Activated CD4-positive, alpha-beta memory T cell treated with anti-CD3 and anti-CD28 coated beads for 36 hours (primary cell): ENCODE measurements at regions not wholly inside any gene's neighbourhood (a gene's known extent, or its start where the extent isn't known, plus 50 kb on each side); places are given as distances from the start of the nearest gene placed in this dataset.

ENCODE experiments used
- CTCF ChIA-PET: fragments of 350-600 bp; sonication (Branson Sonifier 250); formaldehyde crosslinking; loops from one replicate; lab custom pipeline; 2021; ENCODE audit warnings: antibody characterized with exemption, inconsistent platforms; lab: Charles Lee
- POLR2A ChIA-PET: fragments of 350-600 bp; sonication (Branson Sonifier 250); formaldehyde crosslinking; loops from one replicate; lab custom pipeline; 2021; ENCODE audit warnings: antibody characterized with exemption; lab: Charles Lee
- DNase-seq: peaks from one replicate; pipeline ENCODE4 v3.0.0-alpha.2; 2020
- H3K27ac Mint-ChIP-seq: one replicate; pipeline ENCODE4 v1.8.0; 2021; ENCODE audit warnings: mixed read lengths
- H3K27me3 Mint-ChIP-seq: one replicate; pipeline ENCODE4 v1.8.0; 2021; ENCODE audit warnings: mixed read lengths
- H3K36me3 Mint-ChIP-seq: one replicate; pipeline ENCODE4 v1.8.0; 2021; ENCODE audit warnings: mixed read lengths
- H3K4me1 Mint-ChIP-seq: one replicate; pipeline ENCODE4 v1.8.0; 2021; ENCODE audit warnings: low read depth, mixed read lengths
- H3K4me3 Mint-ChIP-seq: one replicate; pipeline ENCODE4 v1.8.0; 2021; ENCODE audit warnings: mild to moderate bottlenecking, mixed read lengths
- H3K9me3 Mint-ChIP-seq: one replicate; pipeline ENCODE4 v1.8.0; 2021; ENCODE audit warnings: mixed read lengths
- intact Hi-C: fragments of 100-400 bp; cut with micrococcal nuclease; formaldehyde crosslinking; loops from one replicate; pipeline ENCODE4 v1.15.1; 2023

DNA sequence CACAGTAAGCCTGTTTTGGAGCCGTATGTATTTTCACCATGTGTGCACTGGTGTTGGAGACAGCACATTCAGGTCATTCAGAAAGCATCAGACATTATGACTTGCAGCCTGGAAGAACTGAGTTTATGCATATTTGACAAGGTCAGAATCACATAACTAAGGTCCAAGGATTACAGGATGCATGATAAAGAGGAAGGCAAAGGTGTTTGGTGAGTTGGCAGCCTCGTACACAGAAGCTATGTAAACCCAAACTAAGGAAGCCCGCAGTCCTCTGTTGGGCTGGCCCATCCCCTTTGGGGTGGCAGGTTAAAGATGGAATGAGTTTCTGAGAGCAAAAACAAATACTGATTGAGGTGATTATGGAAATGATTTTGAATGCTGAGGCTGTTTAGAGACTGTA, 218.4 kb downstream of the KTN1 start:
- H3K27ac Mint-ChIP-seq: no peak overlapping the region
- DNase-seq: no peak
- peaks cover 23% of the 10 kb centered on the region for H3K4me1 Mint-ChIP-seq
- H3K27me3 Mint-ChIP-seq: no peaks in the 10 kb centered on the region
- POLR2A ChIA-PET: no interaction called here
- peaks cover 13% of the 10 kb centered on the region for H3K9me3 Mint-ChIP-seq
- peaks cover 4% of the 10 kb centered on the region for H3K36me3 Mint-ChIP-seq
- intact Hi-C loops: no loop called here
- CTCF ChIA-PET: no interaction called here
- no peak overlapping the region for H3K4me3 Mint-ChIP-seq

GRCh38 chr14:55799508-55800095, 219.6 kb downstream of the KTN1 start:
- ChIA-PET CTCF (no interaction called here), POLR2A (interaction anchor here (0.6 kb wide), 1 partner anchor 779 kb away, joined by 3 read pairs; no protein-coding TSS in a partner anchor)
- peaks cover 13% of the 10 kb centered on the region for H3K9me3 Mint-ChIP-seq
- H3K4me3 Mint-ChIP-seq: no peak overlapping the region
- DNase-seq: no peak
- intact Hi-C loops: loop anchor here (5.0 to 10.0 kb wide), 3 partner anchors 203 to 355 kb away; partner anchors contain the start of genes PELI2 and TBPL2
- no peak overlapping the region for H3K27ac Mint-ChIP-seq
- H3K4me1 Mint-ChIP-seq: peaks cover 35% of the 10 kb centered on the region
- H3K27me3 Mint-ChIP-seq: no peaks in the 10 kb centered on the region
- peaks cover 4% of the 10 kb centered on the region for H3K36me3 Mint-ChIP-seq

GRCh38 chr14:55800156-55800785, 220.3 kb downstream of the KTN1 start:
- H3K4me1 Mint-ChIP-seq: peaks cover 42% of the 10 kb centered on the region
- peak overlapping the region; percentile 15 for H3K27ac Mint-ChIP-seq
- peaks cover 13% of the 10 kb centered on the region for H3K9me3 Mint-ChIP-seq
- H3K27me3 Mint-ChIP-seq: no peaks in the 10 kb centered on the region
- DNase-seq: no peak
- ChIA-PET CTCF (no interaction called here), POLR2A (no interaction called here)
- no peak overlapping the region for H3K4me3 Mint-ChIP-seq
- intact Hi-C loops: loop anchor here (5.0 to 10.0 kb wide), 3 partner anchors 202 to 355 kb away; partner anchors contain the start of genes PELI2 and TBPL2
- H3K36me3 Mint-ChIP-seq: peaks cover 4% of the 10 kb centered on the region

- no peak for DNase-seq
- H3K27ac Mint-ChIP-seq: no peak overlapping the region
- H3K36me3 Mint-ChIP-seq: peaks cover 4% of the 10 kb centered on the region
- intact Hi-C loops: loop anchor here (5.0 to 10.0 kb wide), 3 partner anchors 201 to 356 kb away; partner anchors contain the start of genes PELI2 and TBPL2
- H3K4me3 Mint-ChIP-seq: no peak overlapping the region
- CTCF ChIA-PET: no interaction called here
- H3K4me1 Mint-ChIP-seq: peaks cover 48% of the 10 kb centered on the region
- H3K9me3 Mint-ChIP-seq: peaks cover 13% of the 10 kb centered on the region
- H3K27me3 Mint-ChIP-seq: no peaks in the 10 kb centered on the region
- POLR2A ChIA-PET: no interaction called here
Observed at GRCh38 chr14:55801121-55801520, 221.1 kb downstream of the KTN1 start.

DNA sequence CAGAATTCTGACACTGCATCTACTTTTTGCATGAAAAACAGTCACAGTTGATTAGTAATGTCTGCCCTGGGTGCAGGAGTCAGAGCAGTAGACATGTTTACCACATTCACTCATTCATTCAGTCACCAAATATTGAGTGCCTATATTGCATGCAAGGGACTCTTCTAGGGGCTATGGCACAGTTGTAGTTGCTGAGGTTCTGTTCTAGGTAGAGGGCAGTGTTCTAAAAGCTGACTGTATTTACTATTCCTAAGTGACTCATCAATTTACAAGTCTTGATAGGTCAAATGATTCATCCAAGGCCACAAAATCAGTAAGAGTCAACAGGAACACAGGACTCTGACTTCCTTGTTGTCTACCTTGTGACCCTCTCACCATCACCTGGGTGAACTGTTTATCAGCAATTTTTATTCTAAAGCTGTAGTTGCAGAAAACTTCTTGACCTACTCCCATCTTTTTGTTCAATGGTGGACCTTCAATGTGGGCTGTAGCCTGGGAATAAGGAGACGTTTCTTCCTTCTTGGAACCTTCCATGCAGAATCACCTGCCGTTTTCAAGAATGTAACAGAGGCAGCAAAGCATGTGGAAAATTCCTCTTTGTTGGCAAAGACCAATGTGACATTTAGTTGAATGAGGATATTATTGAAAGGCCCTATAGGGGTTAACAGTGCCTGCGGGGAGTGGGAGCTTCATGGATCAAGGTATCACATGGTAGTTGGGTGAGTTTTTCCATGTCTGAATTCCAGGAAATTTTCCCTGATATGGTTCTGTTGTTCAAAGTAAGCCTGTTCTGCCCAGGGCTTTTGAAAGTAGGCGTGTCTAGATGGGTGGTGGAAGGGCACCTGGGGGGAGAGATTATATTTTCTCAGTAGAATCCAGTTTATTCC, 223.2 kb downstream of the KTN1 start:
- H3K9me3 Mint-ChIP-seq: peaks cover 24% of the 10 kb centered on the region
- ChIA-PET CTCF (interaction anchor here (0.6 kb wide), 1 partner anchor 658 kb away, joined by 3 read pairs; no protein-coding TSS in a partner anchor), POLR2A (interaction anchor here (0.7 kb wide), 1 partner anchor 178 kb away, joined by 3 read pairs; no protein-coding TSS in a partner anchor)

GRCh38 chr14:55803873-55804553, 224.0 kb downstream of the KTN1 start:
- intact Hi-C loops: loop anchor here (1.0 to 10.0 kb wide), 4 partner anchors 9 to 359 kb away; partner anchors contain the start of genes PELI2 and TBPL2
- H3K27ac Mint-ChIP-seq: peak overlapping the region; percentile 81
- ChIA-PET POLR2A (interaction anchor here (0.7 kb wide), 1 partner anchor 177 kb away, joined by 3 read pairs; no protein-coding TSS in a partner anchor), CTCF (interaction anchor here (1.6 kb wide), 1 partner anchor 670 kb away, joined by 3 read pairs; no protein-coding TSS in a partner anchor)
- H3K36me3 Mint-ChIP-seq: peaks cover 12% of the 10 kb centered on the region
- peaks cover 25% of the 10 kb centered on the region for H3K9me3 Mint-ChIP-seq
- H3K4me3 Mint-ChIP-seq: no peak overlapping the region
- H3K4me1 Mint-ChIP-seq: peaks cover 68% of the 10 kb centered on the region
- H3K27me3 Mint-ChIP-seq: no peaks in the 10 kb centered on the region
- DNase-seq: peak; percentile 50

More for the DNA sequence above, 223.2 kb downstream of the KTN1 start:
- DNase-seq: peak; percentile 54
- Mint-ChIP-seq H3K27ac (peak overlapping the region; percentile 81), H3K27me3 (no peaks in the 10 kb centered on the region), H3K4me3 (no peak overlapping the region), H3K4me1 (peaks cover 67% of the 10 kb centered on the region), H3K36me3 (peaks cover 12% of the 10 kb centered on the region)
- intact Hi-C loops: loop anchor here (1.0 to 10.0 kb wide), 4 partner anchors 10 to 358 kb away; partner anchors contain the start of genes PELI2 and TBPL2

- intact Hi-C loops: loop anchor here (10.0 kb wide), 1 partner anchor 360 kb away; the partner anchor contains the start of gene TBPL2
- CTCF ChIA-PET: interaction anchor here (0.8 to 1.6 kb wide), 3 partner anchors 74 to 669 kb away, joined by 3 to 4 read pairs (median 3); no protein-coding TSS in a partner anchor
- POLR2A ChIA-PET: no interaction called here
- no peak overlapping the region for H3K4me3 Mint-ChIP-seq
- H3K36me3 Mint-ChIP-seq: peaks cover 12% of the 10 kb centered on the region
- H3K27ac Mint-ChIP-seq: peak overlapping the region; percentile 46
- H3K9me3 Mint-ChIP-seq: peaks cover 22% of the 10 kb centered on the region
- DNase-seq: no peak
- peaks cover 62% of the 10 kb centered on the region for H3K4me1 Mint-ChIP-seq
- no peaks in the 10 kb centered on the region for H3K27me3 Mint-ChIP-seq
Observed at GRCh38 chr14:55805250-55805649, 225.2 kb downstream of the KTN1 start.

DNA sequence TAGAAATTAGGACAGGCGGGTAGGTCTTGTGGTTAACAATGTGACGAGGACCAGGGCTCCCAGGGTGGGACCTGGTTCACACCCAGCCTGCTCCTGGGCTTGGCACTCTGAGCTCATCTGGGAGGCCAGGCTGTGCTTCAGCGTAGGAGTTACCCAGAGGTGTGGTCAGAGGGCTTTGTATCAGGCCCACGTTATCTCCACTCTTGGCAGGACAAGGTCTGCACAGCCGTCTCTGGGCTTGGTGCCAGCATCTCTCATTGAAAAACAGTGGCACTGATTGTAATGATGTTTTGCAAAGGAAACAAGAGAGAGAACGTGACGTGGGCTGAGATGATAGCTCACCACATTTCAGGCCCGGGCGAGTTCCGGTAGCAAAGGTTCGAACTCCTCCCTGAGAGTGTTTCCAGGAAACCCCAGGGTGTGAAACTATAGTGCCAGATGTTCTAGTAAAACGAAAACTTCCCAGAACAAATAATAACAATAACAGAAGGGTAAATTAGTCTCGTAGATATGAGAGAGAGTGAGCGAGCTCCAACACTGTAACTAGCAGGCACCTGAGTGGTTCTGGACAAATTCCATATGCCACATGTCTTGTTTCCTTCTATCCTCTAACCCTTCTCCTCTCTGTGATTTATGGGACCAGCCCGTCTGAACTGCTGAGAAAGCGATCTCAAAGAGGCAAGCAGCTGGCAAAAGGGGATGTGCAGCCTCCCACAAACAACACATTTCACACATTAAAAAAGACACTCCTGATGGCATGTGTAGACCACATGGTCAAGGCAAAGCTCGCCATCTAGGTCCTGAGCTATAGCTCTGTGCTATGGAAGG, 227.3 kb downstream of the KTN1 start:
- peaks cover 54% of the 10 kb centered on the region for H3K4me1 Mint-ChIP-seq
- peaks cover 20% of the 10 kb centered on the region for H3K36me3 Mint-ChIP-seq
- POLR2A ChIA-PET: interaction anchor here (0.6 to 1.1 kb wide), 2 partner anchors 29 to 300 kb away, joined by 5 read pairs; no protein-coding TSS in a partner anchor
- peak overlapping the region; percentile 82 for H3K27ac Mint-ChIP-seq
- peak; percentile 86 for DNase-seq
- H3K9me3 Mint-ChIP-seq: peaks cover 17% of the 10 kb centered on the region
- H3K27me3 Mint-ChIP-seq: no peaks in the 10 kb centered on the region
- intact Hi-C loops: loop anchor here (2.0 to 10.0 kb wide), 3 partner anchors 44 to 362 kb away; partner anchors contain the start of gene TBPL2
- peak overlapping the region; percentile 33 for H3K4me3 Mint-ChIP-seq
- CTCF ChIA-PET: interaction anchor here (0.7 to 1.3 kb wide), 4 partner anchors 11 to 343 kb away, joined by 3 to 5 read pairs (median 3); no protein-coding TSS in a partner anchor

GRCh38 chr14:55807881-55808379, 227.9 kb downstream of the KTN1 start:
- DNase-seq: no peak
- no peak overlapping the region for H3K4me3 Mint-ChIP-seq
- H3K4me1 Mint-ChIP-seq: peaks cover 49% of the 10 kb centered on the region
- H3K36me3 Mint-ChIP-seq: peaks cover 20% of the 10 kb centered on the region
- CTCF ChIA-PET: interaction anchor here (0.7 to 1.3 kb wide), 3 partner anchors 11 to 343 kb away, joined by 3 read pairs; no protein-coding TSS in a partner anchor
- H3K27ac Mint-ChIP-seq: peak overlapping the region; percentile 82
- H3K27me3 Mint-ChIP-seq: no peaks in the 10 kb centered on the region
- H3K9me3 Mint-ChIP-seq: peaks cover 17% of the 10 kb centered on the region
- intact Hi-C loops: loop anchor here (2.0 to 10.0 kb wide), 3 partner anchors 45 to 363 kb away; partner anchors contain the start of gene TBPL2
- POLR2A ChIA-PET: interaction anchor here (0.6 kb wide), 1 partner anchor 299 kb away, joined by 5 read pairs; no protein-coding TSS in a partner anchor

DNA sequence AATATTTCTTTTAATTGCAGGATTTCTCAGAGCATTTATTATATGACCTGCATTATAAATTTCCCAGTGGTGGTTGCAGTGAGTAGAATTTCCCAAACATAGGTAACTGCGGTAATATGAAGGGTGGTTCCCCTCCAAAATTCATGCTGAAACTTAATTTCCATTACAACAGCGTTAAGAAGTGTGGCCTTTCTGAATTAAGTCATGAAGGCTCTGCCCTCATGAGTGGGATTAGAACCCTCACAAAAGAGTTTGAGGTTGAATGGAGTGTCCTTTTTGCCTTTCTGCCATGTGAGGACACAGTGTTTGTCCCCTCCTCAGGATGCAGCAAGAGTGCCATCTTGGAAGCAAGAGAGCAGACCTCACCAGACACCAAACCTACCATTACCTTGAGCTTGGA, 233.6 kb downstream of the KTN1 start:
- no peaks in the 10 kb centered on the region for H3K9me3 Mint-ChIP-seq
- CTCF ChIA-PET: no interaction called here
- peak overlapping the region; percentile 61 for H3K27ac Mint-ChIP-seq
- peak; percentile 16 for DNase-seq
- no peak overlapping the region for H3K4me3 Mint-ChIP-seq
- peaks cover 10% of the 10 kb centered on the region for H3K36me3 Mint-ChIP-seq
- H3K27me3 Mint-ChIP-seq: no peaks in the 10 kb centered on the region
- POLR2A ChIA-PET: interaction anchor here (1.4 kb wide), 1 partner anchor 19 kb away, joined by 3 read pairs; no protein-coding TSS in a partner anchor
- intact Hi-C loops: loop anchor here (1.0 to 2.0 kb wide), 2 partner anchors 10 to 355 kb away; no protein-coding TSS in a partner anchor
- H3K4me1 Mint-ChIP-seq: peaks cover 21% of the 10 kb centered on the region
